ENCODE measurements at regions not wholly inside any gene's neighbourhood (a gene's known extent, or its start where the extent isn't known, plus 50 kb on each side); places are given as distances from the start of the nearest gene placed in this dataset.

- no peak for TF ChIP-seq ATF3 (IDR thresholded peaks at IDR 0.05)
- TF ChIP-seq CTCF (IDR thresholded peaks at IDR 0.05; ENCODE audit: low read depth, low read length, missing input control): no peak
- TF ChIP-seq YY1 (IDR thresholded peaks at IDR 0.05): no peak
- TF ChIP-seq, protein P1, sequence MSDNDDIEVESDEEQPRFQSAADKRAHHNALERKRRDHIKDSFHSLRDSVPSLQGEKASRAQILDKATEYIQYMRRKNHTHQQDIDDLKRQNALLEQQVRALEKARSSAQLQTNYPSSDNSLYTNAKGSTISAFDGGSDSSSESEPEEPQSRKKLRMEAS (IDR thresholded peaks at IDR 0.05): no peak
- no peak for TF ChIP-seq REST (IDR thresholded peaks at IDR 0.05)
- no peak for TF ChIP-seq RAD21 (IDR thresholded peaks at IDR 0.05)
- no peak for TF ChIP-seq JUND (IDR thresholded peaks at IDR 0.05)
These were observed 125.5 kb upstream of the WWC1 start for GRCh38 chr5:168165977-168166376.

Data from liver (tissue), 3 donors.